WTC11 (cell line): ENCODE measurements at regions not wholly inside any gene's neighbourhood (a gene's known extent, or its start where the extent isn't known, plus 50 kb on each side); places are given as distances from the start of the nearest gene placed in this dataset.
"Not testable (repeated sequence)": the region's sequence is repeated elsewhere in the genome, so short reads cannot be mapped to it uniquely, and the experiment has no call there.

Experiments used
- NR2C2 ChIP-seq: sonication (generic); formaldehyde crosslinking; IDR thresholded peaks from 2 replicates; pipeline ENCODE4 v1.8.0; 2022; ENCODE audit warnings: mild to moderate bottlenecking, missing genetic modification reagents
- NR3C1 ChIP-seq: sonication (generic); formaldehyde crosslinking; conservative IDR thresholded peaks from 2 replicates; pipeline ENCODE4 v1.8.1; 2023; ENCODE audit warnings: low read depth, mild to moderate bottlenecking, missing genetic modification reagents
- TP53 ChIP-seq: sonication (generic); formaldehyde crosslinking; IDR thresholded peaks from 2 replicates; pipeline ENCODE4 v1.8.1; 2023; ENCODE audit warnings: mild to moderate bottlenecking, missing genetic modification reagents
- TF ChIP-seq, protein P1 (sequence below): fragments of 200-600 bp; IDR thresholded peaks from 2 replicates; pipeline ENCODE4 v1.8.0; 2022; ENCODE audit warnings: antibody characterized with exemption
- TF ChIP-seq, protein P2 (sequence below): sonication (generic); formaldehyde crosslinking; conservative IDR thresholded peaks from 2 replicates; pipeline ENCODE4 v1.8.1; 2023; ENCODE audit warnings: mild to moderate bottlenecking, low read depth, missing genetic modification reagents, moderate library complexity
- TF ChIP-seq, protein P3 (sequence below): sonication (generic); formaldehyde crosslinking; IDR thresholded peaks from 2 replicates; pipeline ENCODE4 v1.8.1; 2022; ENCODE audit warnings: low read depth, missing genetic modification reagents, borderline replicate concordance

- TF ChIP-seq, protein P1, sequence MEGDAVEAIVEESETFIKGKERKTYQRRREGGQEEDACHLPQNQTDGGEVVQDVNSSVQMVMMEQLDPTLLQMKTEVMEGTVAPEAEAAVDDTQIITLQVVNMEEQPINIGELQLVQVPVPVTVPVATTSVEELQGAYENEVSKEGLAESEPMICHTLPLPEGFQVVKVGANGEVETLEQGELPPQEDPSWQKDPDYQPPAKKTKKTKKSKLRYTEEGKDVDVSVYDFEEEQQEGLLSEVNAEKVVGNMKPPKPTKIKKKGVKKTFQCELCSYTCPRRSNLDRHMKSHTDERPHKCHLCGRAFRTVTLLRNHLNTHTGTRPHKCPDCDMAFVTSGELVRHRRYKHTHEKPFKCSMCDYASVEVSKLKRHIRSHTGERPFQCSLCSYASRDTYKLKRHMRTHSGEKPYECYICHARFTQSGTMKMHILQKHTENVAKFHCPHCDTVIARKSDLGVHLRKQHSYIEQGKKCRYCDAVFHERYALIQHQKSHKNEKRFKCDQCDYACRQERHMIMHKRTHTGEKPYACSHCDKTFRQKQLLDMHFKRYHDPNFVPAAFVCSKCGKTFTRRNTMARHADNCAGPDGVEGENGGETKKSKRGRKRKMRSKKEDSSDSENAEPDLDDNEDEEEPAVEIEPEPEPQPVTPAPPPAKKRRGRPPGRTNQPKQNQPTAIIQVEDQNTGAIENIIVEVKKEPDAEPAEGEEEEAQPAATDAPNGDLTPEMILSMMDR = not testable (repeated sequence)
- TF ChIP-seq, protein P2, sequence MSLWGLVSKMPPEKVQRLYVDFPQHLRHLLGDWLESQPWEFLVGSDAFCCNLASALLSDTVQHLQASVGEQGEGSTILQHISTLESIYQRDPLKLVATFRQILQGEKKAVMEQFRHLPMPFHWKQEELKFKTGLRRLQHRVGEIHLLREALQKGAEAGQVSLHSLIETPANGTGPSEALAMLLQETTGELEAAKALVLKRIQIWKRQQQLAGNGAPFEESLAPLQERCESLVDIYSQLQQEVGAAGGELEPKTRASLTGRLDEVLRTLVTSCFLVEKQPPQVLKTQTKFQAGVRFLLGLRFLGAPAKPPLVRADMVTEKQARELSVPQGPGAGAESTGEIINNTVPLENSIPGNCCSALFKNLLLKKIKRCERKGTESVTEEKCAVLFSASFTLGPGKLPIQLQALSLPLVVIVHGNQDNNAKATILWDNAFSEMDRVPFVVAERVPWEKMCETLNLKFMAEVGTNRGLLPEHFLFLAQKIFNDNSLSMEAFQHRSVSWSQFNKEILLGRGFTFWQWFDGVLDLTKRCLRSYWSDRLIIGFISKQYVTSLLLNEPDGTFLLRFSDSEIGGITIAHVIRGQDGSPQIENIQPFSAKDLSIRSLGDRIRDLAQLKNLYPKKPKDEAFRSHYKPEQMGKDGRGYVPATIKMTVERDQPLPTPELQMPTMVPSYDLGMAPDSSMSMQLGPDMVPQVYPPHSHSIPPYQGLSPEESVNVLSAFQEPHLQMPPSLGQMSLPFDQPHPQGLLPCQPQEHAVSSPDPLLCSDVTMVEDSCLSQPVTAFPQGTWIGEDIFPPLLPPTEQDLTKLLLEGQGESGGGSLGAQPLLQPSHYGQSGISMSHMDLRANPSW = not testable (repeated sequence)
- TF ChIP-seq NR3C1 (CRISPR knock-in tag); TP53; NR2C2: not testable (repeated sequence)
- TF ChIP-seq, protein P3, sequence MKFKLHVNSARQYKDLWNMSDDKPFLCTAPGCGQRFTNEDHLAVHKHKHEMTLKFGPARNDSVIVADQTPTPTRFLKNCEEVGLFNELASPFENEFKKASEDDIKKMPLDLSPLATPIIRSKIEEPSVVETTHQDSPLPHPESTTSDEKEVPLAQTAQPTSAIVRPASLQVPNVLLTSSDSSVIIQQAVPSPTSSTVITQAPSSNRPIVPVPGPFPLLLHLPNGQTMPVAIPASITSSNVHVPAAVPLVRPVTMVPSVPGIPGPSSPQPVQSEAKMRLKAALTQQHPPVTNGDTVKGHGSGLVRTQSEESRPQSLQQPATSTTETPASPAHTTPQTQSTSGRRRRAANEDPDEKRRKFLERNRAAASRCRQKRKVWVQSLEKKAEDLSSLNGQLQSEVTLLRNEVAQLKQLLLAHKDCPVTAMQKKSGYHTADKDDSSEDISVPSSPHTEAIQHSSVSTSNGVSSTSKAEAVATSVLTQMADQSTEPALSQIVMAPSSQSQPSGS = not testable (repeated sequence)
Observed at GRCh38 chr10:87609563-87609962, 50.1 kb upstream of the PAPSS2 start.
